HCT116 (cell line): ENCODE measurements at regions not wholly inside any gene's neighbourhood (a gene's known extent, or its start where the extent isn't known, plus 50 kb on each side); places are given as distances from the start of the nearest gene placed in this dataset.

ENCODE experiments used
- ATAC-seq: fragments of 200-7000 bp; cut with Tn5 transposase; 2 replicates; pipeline ENCODE4 v1.9.1; 2020; ENCODE audit warnings: mild to moderate bottlenecking, moderate library complexity
- BruUV-seq: library from RNA; stranded (reverse); fragments of 400-500 nt; replicated peaks from 2 replicates; lab custom pipeline; 2021; lab: Mats Ljungman, UMichigan
- CTCF ChIA-PET: fragments of 300-600 bp; sonication (Branson Sonifier 250); formaldehyde crosslinking; loops from one replicate; lab custom pipeline; 2021; ENCODE audit warnings: antibody characterized with exemption; lab: Charles Lee
- POLR2A ChIA-PET: fragments of 300-600, 350-600 bp; sonication (Branson Sonifier 250); formaldehyde crosslinking; loops from one replicate; lab custom pipeline; 2021; ENCODE audit warnings: antibody characterized with exemption; lab: Charles Lee
- RAD21 ChIA-PET, 2 experiments: fragments of 300-600 bp; sonication (Branson Sonifier 250); formaldehyde crosslinking; loops; one replicate each; lab custom pipeline; 2023; ENCODE audit warnings: low total read pairs in 2 of 2; ENCODE audit not compliant: uncharacterized antibody in 2 of 2, unreplicated experiment in 2 of 2, low non-redundant PET in 1 of 2; lab: Charles Lee
- DNase-seq: peaks from one replicate; pipeline ENCODE4 v3.0.0-alpha.2; 2010; ENCODE audit warnings: low read depth, low spot score
- H2AFZ ChIP-seq: fragments of 200-600 bp; shearing (Covaris generic), sonication (generic); 2 replicates; pipeline ENCODE4 v1.6.1; 2017; ENCODE audit warnings: low read depth, mixed run types, mixed read lengths, antibody characterized with exemption, low read length; ENCODE audit not compliant: poor library complexity, severe bottlenecking
- H3K27ac ChIP-seq: 2 replicates; pipeline ENCODE4 v1.5.1; 2012; ENCODE audit warnings: low read depth, low read length
- H3K27me3 ChIP-seq: fragments of 200-600 bp; sonication (generic); 2 replicates; pipeline ENCODE4 v1.6.1; 2016; ENCODE audit warnings: mixed run types, low read length, mixed read lengths; ENCODE audit not compliant: insufficient read depth
- H3K36me3 ChIP-seq, 2 experiments: fragments of 200-500 bp in 1 of 2; fragments of 200-600 bp in 1 of 2; sonication (Bioruptor generic) in 1 of 2; sonication (generic) in 1 of 2; 2 replicates each; pipeline versions ENCODE4 v1.5.1 to v1.6.1; 2014 to 2016; ENCODE audit warnings: low read length in 2 of 2, inconsistent platforms in 1 of 2, mixed read lengths in 1 of 2, mixed run types in 1 of 2; ENCODE audit not compliant: insufficient read depth in 2 of 2, control insufficient read depth in 1 of 2
- H3K4me1 ChIP-seq, 2 experiments: fragments of 200-600 bp in 1 of 2; sonication (generic) in 1 of 2; 2 replicates each; pipeline versions ENCODE4 v1.5.1 to v1.6.1; 2012 to 2017; ENCODE audit warnings: low read length in 2 of 2, inconsistent platforms in 1 of 2, mild to moderate bottlenecking in 1 of 2, mixed read lengths in 1 of 2, mixed run types in 1 of 2, moderate library complexity in 1 of 2; ENCODE audit not compliant: insufficient read depth in 2 of 2, control insufficient read depth in 1 of 2
- H3K4me2 ChIP-seq: fragments of 200-600 bp; sonication (generic); 2 replicates; pipeline ENCODE4 v1.6.1; 2017; ENCODE audit warnings: mixed run types, low read length, mixed read lengths
- H3K4me3 ChIP-seq, 2 experiments: fragments of 200-600 bp in 1 of 2; sonication (generic) in 1 of 2; replicated peaks in 1 of 2; 2 replicates each; pipeline ENCODE4 v1.5.1; 2011 to 2016; ENCODE audit warnings: low read length in 2 of 2, control low read depth in 1 of 2, low read depth in 1 of 2, mild to moderate bottlenecking in 1 of 2, mixed read lengths in 1 of 2, mixed run types in 1 of 2
- H3K79me2 ChIP-seq: fragments of 200-600 bp; sonication (generic); 2 replicates; pipeline ENCODE4 v1.6.1; 2017; ENCODE audit warnings: mild to moderate bottlenecking, mixed run types, low read length, moderate library complexity, mixed read lengths; ENCODE audit not compliant: insufficient read depth
- H3K9ac ChIP-seq: fragments of 200-600 bp; sonication (generic); 2 replicates; pipeline ENCODE4 v1.6.1; 2016; ENCODE audit warnings: low read length, mixed read lengths
- H3K9me2 ChIP-seq: fragments of 200-600 bp; sonication (generic), shearing (Covaris generic); 2 replicates; pipeline ENCODE4 v1.6.1; 2017; ENCODE audit warnings: mixed run types, mild to moderate bottlenecking, moderate library complexity; ENCODE audit not compliant: insufficient read depth
- H3K9me3 ChIP-seq, 2 experiments: fragments of 200-500 bp in 1 of 2; fragments of 200-600 bp in 1 of 2; sonication (Bioruptor generic) in 1 of 2; sonication (generic) in 1 of 2; 2 replicates each; pipeline ENCODE4 v1.6.1; 2014 to 2017; ENCODE audit warnings: low read length in 2 of 2, mixed read lengths in 2 of 2, inconsistent platforms in 1 of 2, low read depth in 1 of 2, mild to moderate bottlenecking in 1 of 2, mixed run types in 1 of 2, moderate library complexity in 1 of 2; ENCODE audit not compliant: control insufficient read depth in 1 of 2, insufficient read depth in 1 of 2
- H4K20me1 ChIP-seq: fragments of 200-600 bp; sonication (generic), shearing (Covaris generic); 2 replicates; pipeline ENCODE4 v1.6.1; 2017; ENCODE audit warnings: mixed run types, mild to moderate bottlenecking, moderate library complexity; ENCODE audit not compliant: insufficient read depth
- ATF3 ChIP-seq: IDR thresholded peaks from 2 replicates; pipeline ENCODE4 v1.6.1; 2012
- CBX3 ChIP-seq: IDR thresholded peaks from 2 replicates; pipeline ENCODE4 v1.6.1; 2012; ENCODE audit warnings: low read depth
- EGR1 ChIP-seq: IDR thresholded peaks from 2 replicates; pipeline ENCODE4 v1.6.1; 2012; ENCODE audit warnings: low read depth
- ELF1 ChIP-seq: IDR thresholded peaks from 2 replicates; pipeline ENCODE4 v1.6.1; 2012; ENCODE audit warnings: low read depth, borderline replicate concordance
- EZH2phosphoT487 ChIP-seq: fragments of 200-600 bp; IDR thresholded peaks from 2 replicates; pipeline ENCODE4 v1.6.1; 2018; ENCODE audit warnings: antibody characterized with exemption, borderline replicate concordance
- REST ChIP-seq: IDR thresholded peaks from 2 replicates; pipeline ENCODE4 v1.6.1; 2012; ENCODE audit warnings: low read depth
- SIN3A ChIP-seq: IDR thresholded peaks from 2 replicates; pipeline ENCODE4 v1.6.1; 2012; ENCODE audit warnings: low read depth
- SP1 ChIP-seq: IDR thresholded peaks from 2 replicates; pipeline ENCODE4 v1.6.1; 2012; ENCODE audit warnings: low read depth
- SRF ChIP-seq: IDR thresholded peaks from 2 replicates; pipeline ENCODE4 v1.6.1; 2012; ENCODE audit warnings: low read depth
- TCF7L2 ChIP-seq: IDR thresholded peaks from 2 replicates; pipeline ENCODE4 v1.7.0; 2011; ENCODE audit warnings: borderline replicate concordance, inconsistent platforms; ENCODE audit not compliant: insufficient read depth, insufficient read length; ENCODE audit errors: extremely low read depth
- YY1 ChIP-seq: IDR thresholded peaks from 2 replicates; pipeline ENCODE4 v1.6.1; 2011; ENCODE audit warnings: low read length, low read depth, moderate library complexity, mild to moderate bottlenecking; ENCODE audit not compliant: insufficient replicate concordance; ENCODE audit errors: extremely low read depth
- ZBTB33 ChIP-seq: IDR thresholded peaks from 2 replicates; pipeline ENCODE4 v1.6.1; 2011; ENCODE audit warnings: mild to moderate bottlenecking, low read length, moderate library complexity; ENCODE audit not compliant: insufficient replicate concordance; ENCODE audit errors: extremely low read depth
- ZFX ChIP-seq: fragments of 450-650 bp; IDR thresholded peaks from 2 replicates; pipeline ENCODE4 v1.6.1; 2017
- intact Hi-C: fragments of 100-400 bp; cut with micrococcal nuclease; formaldehyde crosslinking; loops from 2 replicates; pipeline ENCODE4 v1.10.0; 2022

- H3K9me2 ChIP-seq, result no peaks in the 10 kb centered on the region
- no peaks in the 10 kb centered on the region for H3K79me2 ChIP-seq
- no peaks in the 10 kb centered on the region for H3K36me3 ChIP-seq
- no peak overlapping the region for H3K4me3 ChIP-seq
- RAD21 ChIA-PET, result no interaction called here
- CTCF ChIA-PET, result no interaction called here
- H4K20me1 ChIP-seq, result no peaks in the 10 kb centered on the region
- DNase-seq (no peak), ATAC-seq (no peak)
- no peak overlapping the region for H3K9ac ChIP-seq
- H3K4me1 ChIP-seq, result no peaks in the 10 kb centered on the region
- POLR2A ChIA-PET, result no interaction called here
- no peaks in the 10 kb centered on the region for H3K9me3 ChIP-seq
- intact Hi-C loops, result no loop called here
- TF ChIP-seq SRF (no peak), ELF1 (no peak), SP1 (no peak), EGR1 (no peak), REST (no peak), TCF7L2 (no peak), ATF3 (no peak), YY1 (no peak), ZBTB33 (no peak), SIN3A (no peak), ZFX (no peak), EZH2phosphoT487 (no peak), CBX3 (no peak)
- no peak overlapping the region for H2AFZ ChIP-seq
- no peak overlapping the region for H3K27ac ChIP-seq
- H3K27me3 ChIP-seq, result no peaks in the 10 kb centered on the region
- H3K4me2 ChIP-seq, result no peak overlapping the region
- BruUV-seq, result no TSS peak
These were observed 242.4 kb upstream of the SALL3 start for GRCh38 chr18:78737006-78737915.
